OCI-LY7 (cell line): ENCODE measurements at regions not wholly inside any gene's neighbourhood (a gene's known extent, or its start where the extent isn't known, plus 50 kb on each side); places are given as distances from the start of the nearest gene placed in this dataset.

Experiments
- EZH2phosphoT487 ChIP-seq: fragments of 200-600 bp; sonication (generic); IDR thresholded peaks from 2 replicates; pipeline ENCODE4 v1.6.1; 2018; ENCODE audit warnings: low read depth, borderline replicate concordance, mild to moderate bottlenecking, mixed run types, antibody characterized with exemption, low read length, moderate library complexity, mixed read lengths
- TF ChIP-seq, protein P1 (sequence below): fragments of 200-600 bp; sonication (generic); conservative IDR thresholded peaks from 2 replicates; pipeline ENCODE4 v1.5.1; 2014; ENCODE audit warnings: mild to moderate bottlenecking, antibody characterized with exemption, low read length, moderate library complexity, mixed read lengths

DNA sequence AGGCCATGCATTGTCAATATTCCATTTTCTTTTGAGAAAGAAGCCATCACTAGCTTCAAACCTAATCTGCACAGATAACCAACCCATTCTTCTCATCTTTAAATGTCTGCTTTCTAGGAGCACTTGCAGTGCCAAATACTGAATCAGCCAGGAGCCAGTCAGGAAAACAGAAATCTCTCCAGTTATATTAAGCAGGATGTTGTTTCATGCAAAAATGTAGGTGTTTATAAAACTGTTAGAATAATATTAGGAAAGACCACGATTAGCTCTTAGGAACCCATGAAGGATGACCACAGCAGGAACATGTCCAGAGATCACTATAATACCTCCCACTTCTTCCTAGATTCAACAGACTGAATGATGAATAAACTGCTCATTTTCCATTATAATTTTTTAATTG is 86.0 kb downstream of the TTC32 start:
- TF ChIP-seq, protein P1, sequence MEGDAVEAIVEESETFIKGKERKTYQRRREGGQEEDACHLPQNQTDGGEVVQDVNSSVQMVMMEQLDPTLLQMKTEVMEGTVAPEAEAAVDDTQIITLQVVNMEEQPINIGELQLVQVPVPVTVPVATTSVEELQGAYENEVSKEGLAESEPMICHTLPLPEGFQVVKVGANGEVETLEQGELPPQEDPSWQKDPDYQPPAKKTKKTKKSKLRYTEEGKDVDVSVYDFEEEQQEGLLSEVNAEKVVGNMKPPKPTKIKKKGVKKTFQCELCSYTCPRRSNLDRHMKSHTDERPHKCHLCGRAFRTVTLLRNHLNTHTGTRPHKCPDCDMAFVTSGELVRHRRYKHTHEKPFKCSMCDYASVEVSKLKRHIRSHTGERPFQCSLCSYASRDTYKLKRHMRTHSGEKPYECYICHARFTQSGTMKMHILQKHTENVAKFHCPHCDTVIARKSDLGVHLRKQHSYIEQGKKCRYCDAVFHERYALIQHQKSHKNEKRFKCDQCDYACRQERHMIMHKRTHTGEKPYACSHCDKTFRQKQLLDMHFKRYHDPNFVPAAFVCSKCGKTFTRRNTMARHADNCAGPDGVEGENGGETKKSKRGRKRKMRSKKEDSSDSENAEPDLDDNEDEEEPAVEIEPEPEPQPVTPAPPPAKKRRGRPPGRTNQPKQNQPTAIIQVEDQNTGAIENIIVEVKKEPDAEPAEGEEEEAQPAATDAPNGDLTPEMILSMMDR, result no peak
- no peak for TF ChIP-seq EZH2phosphoT487
